Suprapubic skin (tissue), 4 donors: ENCODE measurements at regions not wholly inside any gene's neighbourhood (a gene's known extent, or its start where the extent isn't known, plus 50 kb on each side); places are given as distances from the start of the nearest gene placed in this dataset.

Experiments
- CTCF ChIP-seq, 2 donors: fragments of 200-600 bp in 1 of 2; fragments of 450-650 bp in 1 of 2; sonication (generic) in 1 of 2; IDR thresholded peaks; one replicate each; pipeline ENCODE4 v1.5.1; 2016 to 2019; ENCODE audit warnings: antibody characterized with exemption in 2 of 2, mild to moderate bottlenecking in 1 of 2, moderate library complexity in 1 of 2
- EP300 ChIP-seq: sonication (generic); formaldehyde crosslinking; IDR thresholded peaks from one replicate; pipeline ENCODE4 v1.6.1; 2017; ENCODE audit warnings: antibody characterized with exemption
- POLR2A ChIP-seq, 2 donors: fragments of 450-650 bp; IDR thresholded peaks; one replicate each; pipeline ENCODE4 v1.6.1; 2017; ENCODE audit warnings: antibody characterized with exemption in 2 of 2, mild to moderate bottlenecking in 2 of 2, moderate library complexity in 2 of 2
- POLR2AphosphoS5 ChIP-seq, 3 donors: sonication (generic); formaldehyde crosslinking; IDR thresholded peaks; one replicate each; pipeline ENCODE4 v1.6.1; 2017; ENCODE audit warnings: antibody characterized with exemption in 3 of 3

GRCh38 chr9:106025453-106025852, 331.1 kb downstream of the TMEM38B start:
- peak in 1 of 2 donors; percentile 22 for TF ChIP-seq CTCF (IDR thresholded peaks at IDR 0.05)
- no peak for TF ChIP-seq EP300
- TF ChIP-seq POLR2A (IDR thresholded peaks at IDR 0.05): no peak
- no peak for TF ChIP-seq POLR2AphosphoS5 (IDR thresholded peaks at IDR 0.05)
